ENCODE measurements at regions not wholly inside any gene's neighbourhood (a gene's known extent, or its start where the extent isn't known, plus 50 kb on each side); places are given as distances from the start of the nearest gene placed in this dataset.

- no peak for TF ChIP-seq POLR2A (IDR thresholded peaks at IDR 0.05; ENCODE audit: low read depth, low read length)
- no peak for TF ChIP-seq CTCF (IDR thresholded peaks at IDR 0.05 in 2 of 3, conservative IDR thresholded peaks at IDR 0.05 in 1 of 3; ENCODE audit: control insufficient read depth in 2 of 3, extremely low read depth in 1 of 3, insufficient read depth in 1 of 3, low read depth in 3 of 3, low read length in 3 of 3)
- TF ChIP-seq BRCA1 (IDR thresholded peaks at IDR 0.05; ENCODE audit: low read depth, low read length), result no peak
- TF ChIP-seq SIN3A (IDR thresholded peaks at IDR 0.05; ENCODE audit: low read depth, low read length), result no peak
- TF ChIP-seq CBX3 (IDR thresholded peaks at IDR 0.05; ENCODE audit: borderline replicate concordance, low read depth), result no peak
- no peak for TF ChIP-seq ZBTB40 (IDR thresholded peaks at IDR 0.05; ENCODE audit: borderline replicate concordance)
- TF ChIP-seq BCLAF1 (IDR thresholded peaks at IDR 0.05), result no peak
- TF ChIP-seq RBBP5 (conservative IDR thresholded peaks at IDR 0.05), result no peak
- TF ChIP-seq YY1 (IDR thresholded peaks at IDR 0.05; ENCODE audit: low read depth, low read length), result no peak
- no peak for TF ChIP-seq DPF2 (IDR thresholded peaks at IDR 0.05)
- TF ChIP-seq IKZF1 (conservative IDR thresholded peaks at IDR 0.05), result no peak
- TF ChIP-seq EP300 (IDR thresholded peaks at IDR 0.05; ENCODE audit: borderline replicate concordance in 1 of 2, control insufficient read depth in 1 of 2, low read depth in 2 of 2, low read length in 2 of 2), result no peak
Measured at GRCh38 chr1:73772941-73773340, 425.0 kb downstream of the LRRIQ3 start.
